T-cell (primary cell): ENCODE measurements at regions not wholly inside any gene's neighbourhood (a gene's known extent, or its start where the extent isn't known, plus 50 kb on each side); places are given as distances from the start of the nearest gene placed in this dataset.
"Not testable (repeated sequence)": the region's sequence is repeated elsewhere in the genome, so short reads cannot be mapped to it uniquely, and the experiment has no call there.

Source experiments
- ATAC-seq, 4 experiments: fragments of 200-7000 bp in 3 of 4; fragments of 150-1000 bp in 1 of 4; cut with Tn5 transposase; replicated peaks in 1 of 4; 1 replicate in 3 of 4; 2 replicates in 1 of 4; pipeline ENCODE4 v1.10.0; 2021; ENCODE audit warnings: moderate library complexity in 3 of 4, mild to moderate bottlenecking in 2 of 4, moderate number of reproducible peaks in 1 of 4
- CTCF ChIA-PET, 2 donors: fragments of 300-600 bp; sonication (Branson Sonifier 250); formaldehyde crosslinking; loops; one replicate each; lab custom pipeline; 2022; ENCODE audit warnings: antibody characterized with exemption in 2 of 2; lab: Charles Lee
- POLR2A ChIA-PET, 2 donors: fragments of 300-600 bp; sonication (Branson Sonifier 250); formaldehyde crosslinking; loops; one replicate each; lab custom pipeline; 2022; ENCODE audit warnings: antibody characterized with exemption in 2 of 2; lab: Charles Lee
- DNase-seq, 35 experiments: peaks; one replicate each; pipeline versions ENCODE4 v3.0.0 to v3.0.0-alpha.2; 2013 to 2023
- H3K27ac ChIP-seq: one replicate; pipeline ENCODE4 v1.5.1; 2013; ENCODE audit warnings: low read length
- H3K27me3 ChIP-seq, 2 experiments: replicated peaks in 1 of 2; 1 replicate in 1 of 2; 2 replicates in 1 of 2; pipeline versions ENCODE4 v1.6.1 to v1.7.0; 2013; ENCODE audit warnings: low read length in 1 of 2, mixed read lengths in 1 of 2; ENCODE audit not compliant: control insufficient read depth in 2 of 2, insufficient read depth in 2 of 2; ENCODE audit errors: extremely low read depth in 1 of 2
- H3K36me3 ChIP-seq, 2 donors: 1 replicate in 1 of 2; 2 replicates in 1 of 2; pipeline versions ENCODE4 v1.6.1 to v1.7.0; 2013; ENCODE audit warnings: low read length in 1 of 2; ENCODE audit not compliant: control insufficient read depth in 2 of 2, insufficient read depth in 1 of 2; ENCODE audit errors: extremely low read depth in 1 of 2
- H3K4me1 ChIP-seq, 2 experiments: 1 replicate in 1 of 2; 2 replicates in 1 of 2; pipeline versions ENCODE4 v1.6.1 to v1.7.0; 2013; ENCODE audit warnings: low read length in 2 of 2, mixed read lengths in 1 of 2; ENCODE audit not compliant: insufficient read depth in 2 of 2, control insufficient read depth in 1 of 2; ENCODE audit errors: extremely low read depth in 1 of 2
- H3K4me3 ChIP-seq, 2 donors: 1 replicate in 1 of 2; 2 replicates in 1 of 2; pipeline versions ENCODE4 v1.5.1 to v1.7.0; 2013; ENCODE audit warnings: mild to moderate bottlenecking in 2 of 2, low read length in 1 of 2, moderate library complexity in 1 of 2; ENCODE audit not compliant: control insufficient read depth in 1 of 2; ENCODE audit errors: extremely low read depth in 1 of 2
- H3K9me3 ChIP-seq: 2 replicates; pipeline ENCODE4 v1.7.0; 2013
- H3K27ac Mint-ChIP-seq, 2 donors: one replicate each; pipeline ENCODE4 v1.8.0; 2020 to 2021; ENCODE audit warnings: mild to moderate bottlenecking in 2 of 2, mixed read lengths in 2 of 2
- H3K27me3 Mint-ChIP-seq, 2 donors: one replicate each; pipeline ENCODE4 v1.8.0; 2021 to 2022; ENCODE audit warnings: mixed read lengths in 2 of 2
- H3K36me3 Mint-ChIP-seq: one replicate; pipeline ENCODE4 v1.8.0; 2021; ENCODE audit warnings: mixed read lengths
- H3K4me1 Mint-ChIP-seq, 3 donors: one replicate each; pipeline ENCODE4 v1.8.0; 2020 to 2022; ENCODE audit warnings: mixed read lengths in 3 of 3, mild to moderate bottlenecking in 1 of 3
- H3K4me3 Mint-ChIP-seq, 3 donors: one replicate each; pipeline ENCODE4 v1.8.0; 2020 to 2022; ENCODE audit warnings: mild to moderate bottlenecking in 3 of 3, mixed read lengths in 3 of 3, moderate library complexity in 3 of 3
- H3K9me3 Mint-ChIP-seq, 3 donors: one replicate each; pipeline ENCODE4 v1.8.0; 2020 to 2022; ENCODE audit warnings: mixed read lengths in 3 of 3
- WGBS: methylation state at CpG from one replicate; pipeline ENCODE4 v1.1.5; 2013; ENCODE audit warnings: missing lambda C conversion rate; ENCODE audit not compliant: insufficient coverage; 5-methylcytosine and 5-hydroxymethylcytosine counted together

DNA sequence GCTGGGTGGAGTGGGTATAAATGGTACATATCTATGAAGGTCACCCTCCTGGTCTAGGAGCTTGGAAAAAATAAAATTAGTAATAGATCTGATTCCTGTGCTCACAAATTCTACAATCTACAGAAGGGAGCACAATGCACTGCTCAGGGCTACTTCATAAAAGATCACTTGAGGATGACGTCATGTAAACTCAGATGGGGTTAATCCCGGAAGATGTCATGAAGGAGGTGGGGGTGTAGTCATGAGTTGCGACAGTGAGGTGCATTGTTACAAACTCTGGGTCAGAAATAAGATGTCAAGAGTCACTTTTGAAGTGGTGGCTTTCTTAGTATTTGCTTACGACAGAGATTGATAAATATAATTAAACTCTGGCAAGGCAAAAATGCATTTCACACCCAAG is 68.2 kb downstream of the LHX9 start:
- Mint-ChIP-seq H3K27ac (no peak overlapping the region), H3K4me1 (peaks cover 0 to 6% (median 0%) of the 10 kb centered on the region in 3 donors), H3K36me3 (no peaks in the 10 kb centered on the region), H3K9me3 (no peaks in the 10 kb centered on the region), H3K27me3 (peaks cover 4 to 12% of the 10 kb centered on the region in 2 donors), H3K4me3 (no peak overlapping the region)
- no peak for ATAC-seq
- Histone ChIP-seq H3K27me3 (peaks cover 0 to 6% of the 10 kb centered on the region in 2 experiments), H3K9me3 (no peaks in the 10 kb centered on the region), H3K4me3 (no peak overlapping the region), H3K36me3 (no peaks in the 10 kb centered on the region), H3K27ac (no peak overlapping the region), H3K4me1 (no peaks in the 10 kb centered on the region)
- WGBS: no CpG with 5 or more reads among the region's 4 CpGs
- no peak for DNase-seq
- ChIA-PET CTCF (interaction anchor here in 1 of 2 donors (0.6 kb wide), 1 partner anchor 9 kb away, joined by 4 read pairs; no protein-coding TSS in a partner anchor), POLR2A (interaction anchor here in 1 of 2 donors (0.5 kb wide), 1 partner anchor 440 kb away, joined by 4 read pairs; no protein-coding TSS in a partner anchor)

DNA sequence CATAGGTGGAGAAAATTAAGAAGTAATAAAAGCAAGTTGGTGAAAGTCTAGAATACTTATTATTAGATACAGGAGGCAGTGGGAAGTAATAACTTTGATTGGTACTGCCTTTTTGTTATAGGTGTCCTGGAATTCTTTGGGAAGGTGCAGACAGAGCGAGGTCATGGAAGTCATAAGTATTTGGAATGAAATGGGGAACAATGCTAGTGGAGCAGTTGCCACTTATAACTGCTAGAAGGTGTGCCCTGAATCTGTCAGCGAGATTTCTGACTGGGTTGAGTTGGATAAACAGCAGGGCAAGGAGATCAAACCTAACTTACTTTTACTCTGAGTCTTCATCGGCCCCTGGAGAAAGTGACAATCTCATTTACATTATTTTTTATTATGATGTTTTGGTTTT is 69.6 kb downstream of the LHX9 start:
- WGBS: 57% methylated on average over 1 of the region's 3 CpGs
- H3K27ac ChIP-seq: no peak overlapping the region
- DNase-seq (no peak), ATAC-seq (no peak)
- H3K27me3 ChIP-seq: peaks cover 0 to 6% of the 10 kb centered on the region in 2 experiments
- no peak overlapping the region for H3K27ac Mint-ChIP-seq
- H3K9me3 Mint-ChIP-seq: no peaks in the 10 kb centered on the region
- H3K4me1 Mint-ChIP-seq: peaks cover 0 to 6% (median 0%) of the 10 kb centered on the region in 3 donors
- H3K27me3 Mint-ChIP-seq: peaks cover 0 to 8% of the 10 kb centered on the region in 2 donors
- H3K4me3 Mint-ChIP-seq: no peak overlapping the region
- H3K9me3 ChIP-seq: no peaks in the 10 kb centered on the region
- ChIA-PET POLR2A (no interaction called here), CTCF (no interaction called here)
- no peaks in the 10 kb centered on the region for H3K36me3 ChIP-seq
- H3K4me3 ChIP-seq: no peak overlapping the region
- H3K4me1 ChIP-seq: no peaks in the 10 kb centered on the region
- no peaks in the 10 kb centered on the region for H3K36me3 Mint-ChIP-seq

DNA sequence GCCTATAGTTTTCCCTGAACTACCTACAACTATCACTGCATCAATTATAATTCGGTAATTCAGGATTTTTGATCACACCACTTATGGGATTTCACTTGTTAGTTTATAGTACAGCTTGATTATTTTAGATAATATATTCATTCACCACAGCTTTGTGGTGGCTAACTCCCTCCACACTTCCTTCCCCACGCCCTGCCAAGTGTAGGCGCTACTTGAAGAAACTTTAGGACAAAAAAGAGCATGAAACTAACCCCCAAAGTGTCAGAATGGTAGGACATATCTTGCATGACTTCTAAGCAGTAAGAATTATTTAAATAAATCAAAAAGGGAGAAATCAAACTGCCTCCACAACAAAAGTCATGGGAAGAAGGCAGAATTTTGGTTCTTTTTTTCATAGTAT is 70.1 kb downstream of the LHX9 start:
- H3K27ac ChIP-seq: no peak overlapping the region
- no peaks in the 10 kb centered on the region for H3K36me3 ChIP-seq
- H3K9me3 ChIP-seq: no peaks in the 10 kb centered on the region
- DNase-seq (no peak), ATAC-seq (no peak)
- Mint-ChIP-seq H3K4me3 (no peak overlapping the region), H3K27me3 (peaks cover 0 to 6% of the 10 kb centered on the region in 2 donors), H3K27ac (no peak overlapping the region), H3K36me3 (no peaks in the 10 kb centered on the region), H3K4me1 (peaks cover 0 to 6% (median 0%) of the 10 kb centered on the region in 3 donors), H3K9me3 (no peaks in the 10 kb centered on the region)
- POLR2A ChIA-PET: interaction anchor here in 1 of 2 donors (0.6 kb wide), 1 partner anchor 258 kb away, joined by 4 read pairs; no protein-coding TSS in a partner anchor
- no CpG with 5 or more reads among the region's 3 CpGs for WGBS
- no peaks in the 10 kb centered on the region for H3K4me1 ChIP-seq
- no peak overlapping the region for H3K4me3 ChIP-seq
- CTCF ChIA-PET: no interaction called here
- peaks cover 0 to 6% of the 10 kb centered on the region in 2 experiments for H3K27me3 ChIP-seq

DNA sequence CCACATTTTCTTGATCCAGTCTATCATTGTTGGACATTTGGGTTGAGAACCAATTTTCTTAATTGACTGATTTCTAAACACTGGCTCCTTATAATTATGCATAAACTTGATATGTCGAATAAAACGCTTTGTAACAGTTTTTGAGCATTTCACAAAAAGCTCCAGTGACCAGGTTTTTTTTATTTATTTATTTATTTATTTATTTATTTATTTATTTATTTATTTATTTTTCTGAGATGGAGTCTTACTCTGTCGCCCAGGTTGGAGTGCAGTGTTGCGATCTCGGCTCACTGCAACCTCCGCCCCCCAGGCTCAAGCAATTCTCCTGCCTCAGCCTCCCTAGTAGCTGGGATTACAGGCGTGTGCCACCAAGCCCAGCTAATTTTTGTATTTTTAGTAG is 71.4 kb downstream of the LHX9 start:
- no CpG with 5 or more reads among the region's 7 CpGs for whole genome bisulfite sequencing
- H3K9me3 Mint-ChIP-seq, H3K27ac Mint-ChIP-seq, DNase-seq, CTCF ChIA-PET, H3K27me3 Mint-ChIP-seq, H3K36me3 ChIP-seq, H3K9me3 ChIP-seq, POLR2A ChIA-PET, H3K27ac ChIP-seq, H3K27me3 ChIP-seq, H3K4me1 Mint-ChIP-seq, H3K4me3 Mint-ChIP-seq, H3K4me1 ChIP-seq, H3K4me3 ChIP-seq, ATAC-seq, H3K36me3 Mint-ChIP-seq: not testable (repeated sequence)

DNA sequence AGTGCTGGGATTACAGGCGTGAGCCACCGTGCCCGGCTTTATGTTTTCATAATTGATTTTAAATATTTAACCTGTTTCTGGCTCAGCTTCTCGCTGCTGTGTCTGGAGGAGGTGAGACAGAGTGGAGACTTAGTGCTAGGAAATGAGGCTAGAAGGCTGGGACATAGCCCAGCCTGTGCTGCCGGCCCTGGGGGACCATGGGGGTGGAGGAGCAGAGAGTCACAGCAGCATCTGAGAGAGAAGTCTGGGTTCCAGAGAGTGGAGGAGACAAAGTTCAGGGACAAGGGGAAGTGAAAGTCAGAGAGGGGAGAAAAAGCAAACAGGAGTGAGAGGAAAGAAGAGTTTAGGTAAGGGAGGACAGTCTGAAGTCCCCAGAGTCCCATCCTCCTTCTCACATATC is 71.9 kb downstream of the LHX9 start:
- WGBS: 93% methylated on average over 5 of the region's 5 CpGs
- no peaks in the 10 kb centered on the region for H3K4me1 ChIP-seq
- H3K27me3 Mint-ChIP-seq: peaks cover 0 to under 1% of the 10 kb centered on the region in 2 donors
- no peak for DNase-seq
- no peak overlapping the region for H3K4me3 Mint-ChIP-seq
- POLR2A ChIA-PET: no interaction called here
- ATAC-seq: no peak
- H3K36me3 Mint-ChIP-seq: no peaks in the 10 kb centered on the region
- no peak overlapping the region for H3K27ac ChIP-seq
- no peaks in the 10 kb centered on the region for H3K36me3 ChIP-seq
- CTCF ChIA-PET: no interaction called here
- H3K9me3 Mint-ChIP-seq: no peaks in the 10 kb centered on the region
- H3K9me3 ChIP-seq: no peaks in the 10 kb centered on the region
- H3K27me3 ChIP-seq: peaks cover 0 to 6% of the 10 kb centered on the region in 2 experiments
- peaks cover 0 to 6% (median 0%) of the 10 kb centered on the region in 3 donors for H3K4me1 Mint-ChIP-seq
- H3K27ac Mint-ChIP-seq: no peak overlapping the region
- no peak overlapping the region for H3K4me3 ChIP-seq

DNA sequence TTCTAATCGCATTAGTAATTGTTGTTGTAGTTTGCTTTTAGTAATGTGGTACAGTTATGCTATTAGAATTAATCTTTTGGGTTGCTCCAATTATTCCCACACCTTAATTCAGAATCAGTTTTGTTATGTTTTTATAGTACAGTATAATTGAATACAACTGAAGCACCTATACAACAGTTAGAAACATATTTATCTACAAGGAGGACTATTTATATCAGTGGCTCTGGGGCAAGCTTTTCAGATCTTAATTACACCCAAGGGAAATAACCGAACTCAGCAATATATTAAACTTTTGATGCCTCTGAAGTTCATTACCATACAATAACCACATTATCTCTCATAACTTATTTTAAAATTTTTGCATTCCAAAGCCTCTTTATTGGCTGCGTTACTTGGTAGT is 74.4 kb downstream of the LHX9 start:
- no peak overlapping the region for H3K4me3 ChIP-seq
- DNase-seq: no peak
- Mint-ChIP-seq H3K9me3 (no peaks in the 10 kb centered on the region), H3K4me1 (peaks cover 0 to 11% (median 4%) of the 10 kb centered on the region in 3 donors), H3K4me3 (no peak overlapping the region), H3K27me3 (peaks cover 0 to 6% of the 10 kb centered on the region in 2 donors), H3K27ac (no peak overlapping the region), H3K36me3 (no peaks in the 10 kb centered on the region)
- H3K9me3 ChIP-seq: no peaks in the 10 kb centered on the region
- ATAC-seq: no peak
- CTCF ChIA-PET: no interaction called here
- POLR2A ChIA-PET: no interaction called here
- WGBS: no CpG with 5 or more reads among the region's 3 CpGs
- H3K4me1 ChIP-seq: no peaks in the 10 kb centered on the region
- H3K27ac ChIP-seq: no peak overlapping the region
- H3K36me3 ChIP-seq: no peaks in the 10 kb centered on the region
- H3K27me3 ChIP-seq: peaks cover 0 to 6% of the 10 kb centered on the region in 2 experiments
